K562 (cell line): ENCODE measurements at regions not wholly inside any gene's neighbourhood (a gene's known extent, or its start where the extent isn't known, plus 50 kb on each side); places are given as distances from the start of the nearest gene placed in this dataset.

Source experiments
- ATAC-seq: fragments of 200-7000 bp; cut with Tn5 transposase; 3 replicates; pipeline ENCODE4 v1.9.1; 2020; ENCODE audit warnings: moderate library complexity
- BruUV-seq: library from RNA; stranded (reverse); fragments of 400-500 nt; replicated peaks from 2 replicates; lab custom pipeline; 2021; lab: Mats Ljungman, UMichigan
- CTCF ChIA-PET: fragments of 300-600 bp; formaldehyde crosslinking; extraction: SDS; loops from one replicate; lab custom pipeline; 2021; ENCODE audit warnings: low intra/inter-chr PET ratio; lab: Yijun Ruan, JAX
- POLR2A ChIA-PET: fragments of 300-600, 350-650 bp; sonication (Branson Sonifier 250); formaldehyde crosslinking; extraction: SDS; loops from one replicate; lab custom pipeline; 2021; ENCODE audit warnings: antibody characterized with exemption, inconsistent platforms; lab: Yijun Ruan, JAX
- DNase-seq, 4 experiments: peaks; one replicate each; pipeline versions ENCODE4 v3.0.0 to v3.0.0-alpha.2; 2011 to 2018; ENCODE audit warnings: low spot score in 3 of 4, mixed read lengths in 3 of 4; ENCODE audit errors: extremely low read depth in 1 of 4
- FAIRE-seq: peaks from 2 replicates; lab custom pipeline; 2011; peaks lifted over from hg19 to GRCh38; lab: Jason Lieb, UNC
- H2AFZ ChIP-seq: 2 replicates; pipeline ENCODE4 v1.6.0; 2011; ENCODE audit warnings: low read depth, low read length, control low read depth, inconsistent platforms
- H3K27ac ChIP-seq: fragments of 200-600 bp; 3 replicates; pipeline ENCODE4 v1.8.0; 2011; ENCODE audit warnings: low read depth, mild to moderate bottlenecking, control low read depth, inconsistent platforms, low read length, moderate library complexity, mixed read lengths; ENCODE audit errors: extremely low read depth
- H3K27me3 ChIP-seq, 2 experiments: fragments of 300-600 bp in 1 of 2; 2 replicates in 1 of 2; 3 replicates in 1 of 2; pipeline versions ENCODE4 v1.6.0 to v1.8.0; 2011; ENCODE audit warnings: inconsistent platforms in 2 of 2, low read length in 2 of 2, mild to moderate bottlenecking in 1 of 2, mixed read lengths in 1 of 2, moderate library complexity in 1 of 2; ENCODE audit not compliant: control insufficient read depth in 2 of 2, insufficient read depth in 2 of 2
- H3K36me3 ChIP-seq: fragments of 300-600 bp; 3 replicates; pipeline ENCODE4 v1.8.0; 2011; ENCODE audit warnings: mild to moderate bottlenecking, low read length, inconsistent platforms; ENCODE audit not compliant: control insufficient read depth, insufficient read depth
- H3K4me1 ChIP-seq, 2 experiments: fragments of 200-600 bp in 1 of 2; replicated peaks in 1 of 2; 2 replicates in 1 of 2; 3 replicates in 1 of 2; pipeline versions ENCODE4 v1.5.1 to v1.8.0; 2011; ENCODE audit warnings: inconsistent platforms in 2 of 2, low read length in 2 of 2, mild to moderate bottlenecking in 1 of 2, mixed read lengths in 1 of 2, moderate library complexity in 1 of 2; ENCODE audit not compliant: control insufficient read depth in 2 of 2, insufficient read depth in 2 of 2
- H3K4me2 ChIP-seq: 2 replicates; pipeline ENCODE4 v1.6.1; 2011; ENCODE audit warnings: low read length, control low read depth, inconsistent platforms, mixed read lengths; ENCODE audit not compliant: insufficient read depth
- H3K4me3 ChIP-seq: fragments of 200-600 bp; sonication (generic), shearing (Covaris generic); 2 replicates; pipeline ENCODE4 v1.5.1; 2016; ENCODE audit warnings: control low read depth, inconsistent platforms
- H3K79me2 ChIP-seq: fragments of 200-600 bp; 3 replicates; pipeline ENCODE4 v1.8.0; 2011; ENCODE audit warnings: low read length, inconsistent platforms; ENCODE audit not compliant: control insufficient read depth, insufficient read depth
- H3K9ac ChIP-seq, 2 experiments: 2 replicates each; pipeline versions ENCODE4 v1.6.0 to v1.6.1; 2011; ENCODE audit warnings: low read depth in 2 of 2, low read length in 2 of 2, control low read depth in 1 of 2, inconsistent platforms in 1 of 2, mild to moderate bottlenecking in 1 of 2, mixed read lengths in 1 of 2; ENCODE audit not compliant: insufficient read depth in 1 of 2
- H3K9me1 ChIP-seq: one replicate; pipeline ENCODE4 v1.6.0; 2011; ENCODE audit warnings: inconsistent platforms, mild to moderate bottlenecking, low read length, moderate library complexity; ENCODE audit not compliant: control insufficient read depth, insufficient read depth
- H3K9me3 ChIP-seq: replicated peaks from 2 replicates; pipeline ENCODE4 v1.5.1; 2011; ENCODE audit warnings: low read depth, low read length, inconsistent platforms; ENCODE audit not compliant: control insufficient read depth, insufficient read depth
- H4K20me1 ChIP-seq: replicated peaks from 2 replicates; pipeline ENCODE4 v1.6.1; 2011; ENCODE audit warnings: low read length, inconsistent platforms, mixed read lengths; ENCODE audit not compliant: control insufficient read depth, insufficient read depth
- BCL6 ChIP-seq: fragments of 250-450 bp; sonication (Bioruptor Pico); IDR thresholded peaks from 2 replicates; pipeline ENCODE4 v1.4.0; 2020
- ETV5 ChIP-seq: sonication (generic); formaldehyde crosslinking; IDR thresholded peaks from 2 replicates; pipeline ENCODE4 v1.4.0; 2020; ENCODE audit warnings: low read depth, mild to moderate bottlenecking, missing genetic modification reagents
- FOXK2 ChIP-seq, 2 experiments: fragments of 450-650 bp; IDR thresholded peaks in 1 of 2; conservative IDR thresholded peaks in 1 of 2; 2 replicates each; pipeline ENCODE4 v1.6.1; 2016; ENCODE audit warnings: low read depth in 2 of 2, mild to moderate bottlenecking in 1 of 2
- GTF2E2 ChIP-seq: fragments of 200-800 bp; sonication (Bioruptor generic); IDR thresholded peaks from 2 replicates; pipeline ENCODE4 v1.6.1; 2016; ENCODE audit warnings: missing genetic modification characterization, missing compliant biosample characterization
- JUNB ChIP-seq: fragments of 450-650 bp; formaldehyde crosslinking; conservative IDR thresholded peaks from 2 replicates; pipeline ENCODE4 v1.4.0; 2020; ENCODE audit warnings: mild to moderate bottlenecking
- MAZ ChIP-seq, 2 experiments: fragments of 450-650 bp in 1 of 2; sonication (generic) in 1 of 2; formaldehyde crosslinking; IDR thresholded peaks in 1 of 2; conservative IDR thresholded peaks in 1 of 2; 2 replicates each; pipeline versions ENCODE4 v1.4.0 to v1.5.0; 2020; ENCODE audit warnings: mild to moderate bottlenecking in 1 of 2, missing genetic modification reagents in 1 of 2
- MYC ChIP-seq, 2 experiments: fragments of 250-450 bp in 1 of 2; sonication (Bioruptor Pico) in 1 of 2; IDR thresholded peaks; 2 replicates each; pipeline versions ENCODE4 v1.5.1 to v1.6.1; 2012 to 2021; ENCODE audit warnings: low read depth in 2 of 2, borderline replicate concordance in 1 of 2, improper control_type of control experiment in 1 of 2, low read length in 1 of 2, mild to moderate bottlenecking in 1 of 2, moderate library complexity in 1 of 2
- PML ChIP-seq: IDR thresholded peaks from 2 replicates; pipeline ENCODE4 v1.6.1; 2012; ENCODE audit warnings: low read length, inconsistent platforms
- POLR2AphosphoS5 ChIP-seq: IDR thresholded peaks from 2 replicates; pipeline ENCODE4 v1.6.1; 2011; ENCODE audit warnings: mild to moderate bottlenecking, low read depth, low read length, moderate library complexity; ENCODE audit not compliant: control insufficient read depth, insufficient read depth
- RBM39 ChIP-seq: fragments of 200-400 bp; formaldehyde crosslinking; optimal IDR thresholded peaks from 2 replicates; pipeline ENCODE3; 2018; ENCODE audit warnings: low read depth, low read length
- ZNF586 ChIP-seq: fragments of 450-650 bp; formaldehyde crosslinking; conservative IDR thresholded peaks from 2 replicates; pipeline ENCODE4 v1.4.0; 2020; ENCODE audit warnings: mild to moderate bottlenecking, moderate library complexity
- ZNF780A ChIP-seq: fragments of 250-450 bp; sonication (Bioruptor Pico); IDR thresholded peaks from 2 replicates; pipeline ENCODE4 v1.5.0; 2021; ENCODE audit warnings: mild to moderate bottlenecking
- in situ Hi-C: fragments of 300-500 bp; cut with MboI; formaldehyde crosslinking; loops from 4 replicates; pipeline ENCODE4 v1.15.0; 2018; ENCODE audit warnings: inconsistent platforms, mixed read lengths
- intact Hi-C: fragments of 100-400 bp; cut with micrococcal nuclease; formaldehyde crosslinking; loops from 2 replicates; pipeline ENCODE4 v1.14.2; 2022
- TF ChIP-seq, protein P1 (sequence below): fragments of 250-450 bp; sonication (Bioruptor Pico); IDR thresholded peaks from 2 replicates; pipeline ENCODE4 v1.9.0; 2021; ENCODE audit warnings: mild to moderate bottlenecking
- TF ChIP-seq, protein P2 (sequence below): fragments of 250-450 bp; sonication (Bioruptor Pico); IDR thresholded peaks from 2 replicates; pipeline ENCODE4 v1.4.0; 2020; ENCODE audit warnings: mild to moderate bottlenecking

DNA sequence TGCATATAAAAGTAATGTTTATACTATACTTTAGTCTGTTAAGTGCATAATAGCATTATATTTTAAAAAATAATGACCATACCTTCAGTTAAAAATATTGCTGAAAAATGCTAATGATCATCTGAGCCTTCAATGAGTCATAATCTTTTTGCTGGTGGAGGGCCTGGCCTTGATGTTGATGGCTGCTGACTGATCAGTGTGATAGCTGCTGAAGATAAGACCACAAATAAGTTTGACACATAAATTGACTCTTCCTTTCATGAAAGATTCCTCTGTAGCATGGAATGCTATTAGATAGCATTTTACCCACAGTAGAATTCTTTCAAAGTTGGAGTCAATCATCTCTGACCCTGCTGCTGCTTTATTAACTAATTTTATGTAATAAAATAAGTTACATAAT is 128.4 kb upstream of the CCDC85A start:
- intact Hi-C loops, result no loop called here
- H3K36me3 ChIP-seq, result no peaks in the 10 kb centered on the region
- no peak overlapping the region for H2AFZ ChIP-seq
- CTCF ChIA-PET, result no interaction called here
- ATAC-seq (no peak), DNase-seq (no peak), FAIRE-seq (no peak)
- no peaks in the 10 kb centered on the region for H3K4me1 ChIP-seq
- POLR2A ChIA-PET, result interaction anchor here (1.2 kb wide), 1 partner anchor 11 kb away, joined by 3 read pairs; no protein-coding TSS in a partner anchor
- no TSS peak for BruUV-seq
- no peak overlapping the region for H3K27ac ChIP-seq
- H3K4me3 ChIP-seq, result no peak overlapping the region
- H3K9me1 ChIP-seq, result no peaks in the 10 kb centered on the region
- H3K9me3 ChIP-seq, result no peaks in the 10 kb centered on the region
- in situ Hi-C loops, result no loop called here
- H3K9ac ChIP-seq, result no peak overlapping the region
- H3K4me2 ChIP-seq, result no peak overlapping the region
- H3K79me2 ChIP-seq, result no peaks in the 10 kb centered on the region
- TF ChIP-seq, protein P1, sequence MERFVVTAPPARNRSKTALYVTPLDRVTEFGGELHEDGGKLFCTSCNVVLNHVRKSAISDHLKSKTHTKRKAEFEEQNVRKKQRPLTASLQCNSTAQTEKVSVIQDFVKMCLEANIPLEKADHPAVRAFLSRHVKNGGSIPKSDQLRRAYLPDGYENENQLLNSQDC (CRISPR knock-in tag), result no peak
- no peak for TF ChIP-seq POLR2AphosphoS5
- no peak for TF ChIP-seq RBM39
- no peak for TF ChIP-seq MAZ (CRISPR knock-in tag; conservative IDR thresholded peaks at IDR 0.05 in 1 of 2, IDR thresholded peaks at IDR 0.05 in 1 of 2)
- TF ChIP-seq FOXK2 (conservative IDR thresholded peaks at IDR 0.05 in 1 of 2, IDR thresholded peaks at IDR 0.05 in 1 of 2; ENCODE audit: low read depth in 2 of 2), result no peak
- no peak for TF ChIP-seq ZNF780A (CRISPR knock-in tag)
- no peak for TF ChIP-seq BCL6
- no peak for TF ChIP-seq JUNB (CRISPR knock-in tag)
- TF ChIP-seq ZNF586 (CRISPR knock-in tag), result no peak
- no peak for TF ChIP-seq GTF2E2
- no peak for TF ChIP-seq PML
- TF ChIP-seq ETV5 (CRISPR knock-in tag), result no peak
- TF ChIP-seq, protein P2, sequence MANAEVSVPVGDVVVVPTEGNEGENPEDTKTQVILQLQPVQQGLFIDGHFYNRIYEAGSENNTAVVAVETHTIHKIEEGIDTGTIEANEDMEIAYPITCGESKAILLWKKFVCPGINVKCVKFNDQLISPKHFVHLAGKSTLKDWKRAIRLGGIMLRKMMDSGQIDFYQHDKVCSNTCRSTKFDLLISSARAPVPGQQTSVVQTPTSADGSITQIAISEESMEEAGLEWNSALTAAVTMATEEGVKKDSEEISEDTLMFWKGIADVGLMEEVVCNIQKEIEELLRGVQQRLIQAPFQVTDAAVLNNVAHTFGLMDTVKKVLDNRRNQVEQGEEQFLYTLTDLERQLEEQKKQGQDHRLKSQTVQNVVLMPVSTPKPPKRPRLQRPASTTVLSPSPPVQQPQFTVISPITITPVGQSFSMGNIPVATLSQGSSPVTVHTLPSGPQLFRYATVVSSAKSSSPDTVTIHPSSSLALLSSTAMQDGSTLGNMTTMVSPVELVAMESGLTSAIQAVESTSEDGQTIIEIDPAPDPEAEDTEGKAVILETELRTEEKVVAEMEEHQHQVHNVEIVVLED (CRISPR knock-in tag), result no peak
- no peak for TF ChIP-seq MYC (IDR thresholded peaks at IDR 0.05; ENCODE audit: low read depth, low read length)
- TF ChIP-seq MYC (CRISPR knock-in tag; IDR thresholded peaks at IDR 0.05; ENCODE audit: borderline replicate concordance, low read depth), result no peak
- no peaks in the 10 kb centered on the region for H4K20me1 ChIP-seq
- H3K27me3 ChIP-seq, result 0 out of 5 replicates have a peak, but pooled peaks cover 0 to 2% of the 10 kb centered on the region in 2 experiments
